Mucosa of stomach (tissue), 1 donor: ENCODE measurements at regions not wholly inside any gene's neighbourhood (a gene's known extent, or its start where the extent isn't known, plus 50 kb on each side); places are given as distances from the start of the nearest gene placed in this dataset.

Source experiments
- H3K27me3 ChIP-seq: one replicate; pipeline ENCODE4 v1.7.0; 2013; ENCODE audit warnings: mild to moderate bottlenecking, low read length; ENCODE audit not compliant: control insufficient read depth, insufficient read depth
- H3K36me3 ChIP-seq: one replicate; pipeline ENCODE4 v1.7.0; 2013; ENCODE audit warnings: low read length; ENCODE audit not compliant: control insufficient read depth, insufficient read depth
- H3K4me1 ChIP-seq: one replicate; pipeline ENCODE4 v1.7.0; 2013; ENCODE audit warnings: mild to moderate bottlenecking, low read length; ENCODE audit not compliant: control insufficient read depth, insufficient read depth
- H3K4me3 ChIP-seq: one replicate; pipeline ENCODE4 v1.7.0; 2013; ENCODE audit warnings: low read length
- H3K9ac ChIP-seq: one replicate; pipeline ENCODE4 v1.7.0; 2013; ENCODE audit warnings: mild to moderate bottlenecking, low read length, moderate library complexity
- H3K9me3 ChIP-seq: one replicate; pipeline ENCODE4 v1.7.0; 2013; ENCODE audit warnings: mild to moderate bottlenecking, low read length, moderate library complexity; ENCODE audit not compliant: control insufficient read depth
- donor health status: Pancreatic carcinoma.

- no peak overlapping the region for H3K9ac ChIP-seq
- H3K9me3 ChIP-seq = no peaks in the 10 kb centered on the region
- no peak overlapping the region for H3K4me3 ChIP-seq
- H3K4me1 ChIP-seq = no peaks in the 10 kb centered on the region
- no peaks in the 10 kb centered on the region for H3K36me3 ChIP-seq
- no peaks in the 10 kb centered on the region for H3K27me3 ChIP-seq
Measured at GRCh38 chr15:58276924-58277323, 138.7 kb downstream of the AQP9 start.

GRCh38 chr15:58277333-58277732 lies 139.2 kb downstream of the AQP9 start:
- no peaks in the 10 kb centered on the region for H3K9me3 ChIP-seq
- H3K4me3 ChIP-seq = no peak overlapping the region
- H3K9ac ChIP-seq = no peak overlapping the region
- H3K27me3 ChIP-seq = no peaks in the 10 kb centered on the region
- no peaks in the 10 kb centered on the region for H3K36me3 ChIP-seq
- no peaks in the 10 kb centered on the region for H3K4me1 ChIP-seq

- Histone ChIP-seq H3K36me3 (no peaks in the 10 kb centered on the region), H3K9me3 (no peaks in the 10 kb centered on the region), H3K4me3 (no peak overlapping the region), H3K27me3 (no peaks in the 10 kb centered on the region), H3K9ac (no peak overlapping the region), H3K4me1 (no peaks in the 10 kb centered on the region)
Measured at GRCh38 chr15:58279106-58279505, 140.9 kb downstream of the AQP9 start.

GRCh38 chr15:58279654-58280053 lies 141.5 kb downstream of the AQP9 start:
- no peak overlapping the region for H3K9ac ChIP-seq

GRCh38 chr15:58282060-58282708 lies 144.0 kb downstream of the AQP9 start:
- Histone ChIP-seq H3K9me3 (no peaks in the 10 kb centered on the region), H3K27me3 (no peaks in the 10 kb centered on the region), H3K4me3 (no peak overlapping the region), H3K4me1 (no peaks in the 10 kb centered on the region), H3K36me3 (no peaks in the 10 kb centered on the region), H3K9ac (no peak overlapping the region)

More at GRCh38 chr15:58279654-58280053, 141.5 kb downstream of the AQP9 start:
- Histone ChIP-seq H3K9me3 (no peaks in the 10 kb centered on the region), H3K4me1 (no peaks in the 10 kb centered on the region), H3K4me3 (no peak overlapping the region), H3K27me3 (no peaks in the 10 kb centered on the region), H3K36me3 (no peaks in the 10 kb centered on the region)

GRCh38 chr15:58283302-58283701 lies 145.1 kb downstream of the AQP9 start:
- no peaks in the 10 kb centered on the region for H3K36me3 ChIP-seq
- no peaks in the 10 kb centered on the region for H3K4me1 ChIP-seq
- no peak overlapping the region for H3K9ac ChIP-seq
- no peaks in the 10 kb centered on the region for H3K27me3 ChIP-seq
- no peak overlapping the region for H3K4me3 ChIP-seq
- H3K9me3 ChIP-seq = no peaks in the 10 kb centered on the region

GRCh38 chr15:58284293-58284692 lies 146.1 kb downstream of the AQP9 start:
- H3K9me3 ChIP-seq = no peaks in the 10 kb centered on the region
- no peak overlapping the region for H3K9ac ChIP-seq
- no peaks in the 10 kb centered on the region for H3K36me3 ChIP-seq
- no peaks in the 10 kb centered on the region for H3K4me1 ChIP-seq
- H3K4me3 ChIP-seq = no peak overlapping the region
- no peaks in the 10 kb centered on the region for H3K27me3 ChIP-seq

- no peaks in the 10 kb centered on the region for H3K4me1 ChIP-seq
- no peak overlapping the region for H3K9ac ChIP-seq
- H3K36me3 ChIP-seq = no peaks in the 10 kb centered on the region
- no peaks in the 10 kb centered on the region for H3K27me3 ChIP-seq
- H3K4me3 ChIP-seq = no peak overlapping the region
- no peaks in the 10 kb centered on the region for H3K9me3 ChIP-seq
Measured at GRCh38 chr15:58285212-58285920, 146.4 kb upstream of the LIPC start.

GRCh38 chr15:58285921-58286278 lies 145.9 kb upstream of the LIPC start:
- Histone ChIP-seq H3K9ac (no peak overlapping the region), H3K4me3 (no peak overlapping the region), H3K36me3 (no peaks in the 10 kb centered on the region), H3K4me1 (no peaks in the 10 kb centered on the region), H3K27me3 (no peaks in the 10 kb centered on the region), H3K9me3 (no peaks in the 10 kb centered on the region)

- Histone ChIP-seq H3K9ac (no peak overlapping the region), H3K4me3 (no peak overlapping the region), H3K27me3 (no peaks in the 10 kb centered on the region), H3K9me3 (no peaks in the 10 kb centered on the region), H3K4me1 (no peaks in the 10 kb centered on the region), H3K36me3 (no peaks in the 10 kb centered on the region)
Measured at GRCh38 chr15:58286523-58286922, 145.3 kb upstream of the LIPC start.

GRCh38 chr15:58287891-58288290 lies 143.9 kb upstream of the LIPC start:
- Histone ChIP-seq H3K9ac (no peak overlapping the region), H3K4me1 (no peaks in the 10 kb centered on the region)

GRCh38 chr15:58288592-58288991 lies 143.2 kb upstream of the LIPC start:
- H3K4me3 ChIP-seq = no peak overlapping the region
- H3K36me3 ChIP-seq = no peaks in the 10 kb centered on the region
- H3K9ac ChIP-seq = no peak overlapping the region
- H3K4me1 ChIP-seq = no peaks in the 10 kb centered on the region
- no peaks in the 10 kb centered on the region for H3K9me3 ChIP-seq
- no peaks in the 10 kb centered on the region for H3K27me3 ChIP-seq

More at GRCh38 chr15:58287891-58288290, 143.9 kb upstream of the LIPC start:
- Histone ChIP-seq H3K9me3 (no peaks in the 10 kb centered on the region), H3K27me3 (no peaks in the 10 kb centered on the region), H3K4me3 (no peak overlapping the region), H3K36me3 (no peaks in the 10 kb centered on the region)
